Osteocyte (in vitro differentiated cells): ENCODE measurements at regions not wholly inside any gene's neighbourhood (a gene's known extent, or its start where the extent isn't known, plus 50 kb on each side); places are given as distances from the start of the nearest gene placed in this dataset.

Experiments
- DNase-seq: peaks from one replicate; pipeline ENCODE4 v3.0.0; 2021; ENCODE audit warnings: mixed read lengths; ENCODE audit not compliant: unreplicated experiment; ENCODE audit errors: extremely low spot score
- H3K27ac Mint-ChIP-seq: one replicate; pipeline ENCODE4 v1.8.0; 2021; ENCODE audit warnings: mild to moderate bottlenecking, mixed read lengths; ENCODE audit not compliant: unreplicated experiment
- H3K27me3 Mint-ChIP-seq: one replicate; pipeline ENCODE4 v1.8.0; 2021; ENCODE audit warnings: mixed read lengths; ENCODE audit not compliant: unreplicated experiment
- H3K36me3 Mint-ChIP-seq: one replicate; pipeline ENCODE4 v1.8.0; 2021; ENCODE audit warnings: mixed read lengths; ENCODE audit not compliant: unreplicated experiment
- H3K4me1 Mint-ChIP-seq: one replicate; pipeline ENCODE4 v1.8.0; 2021; ENCODE audit warnings: mixed read lengths; ENCODE audit not compliant: unreplicated experiment
- H3K4me3 Mint-ChIP-seq: one replicate; pipeline ENCODE4 v1.8.0; 2021; ENCODE audit warnings: mild to moderate bottlenecking, moderate library complexity, mixed read lengths; ENCODE audit not compliant: unreplicated experiment
- H3K9me3 Mint-ChIP-seq: one replicate; pipeline ENCODE4 v1.8.0; 2021; ENCODE audit warnings: mixed read lengths; ENCODE audit not compliant: unreplicated experiment
- TF ChIP-seq, protein P1 (sequence below): fragments of 200-600 bp; sonication (generic); IDR thresholded peaks from 2 replicates; pipeline ENCODE4 v1.5.0; 2021; ENCODE audit warnings: antibody characterized with exemption, mild to moderate bottlenecking, moderate library complexity

DNA sequence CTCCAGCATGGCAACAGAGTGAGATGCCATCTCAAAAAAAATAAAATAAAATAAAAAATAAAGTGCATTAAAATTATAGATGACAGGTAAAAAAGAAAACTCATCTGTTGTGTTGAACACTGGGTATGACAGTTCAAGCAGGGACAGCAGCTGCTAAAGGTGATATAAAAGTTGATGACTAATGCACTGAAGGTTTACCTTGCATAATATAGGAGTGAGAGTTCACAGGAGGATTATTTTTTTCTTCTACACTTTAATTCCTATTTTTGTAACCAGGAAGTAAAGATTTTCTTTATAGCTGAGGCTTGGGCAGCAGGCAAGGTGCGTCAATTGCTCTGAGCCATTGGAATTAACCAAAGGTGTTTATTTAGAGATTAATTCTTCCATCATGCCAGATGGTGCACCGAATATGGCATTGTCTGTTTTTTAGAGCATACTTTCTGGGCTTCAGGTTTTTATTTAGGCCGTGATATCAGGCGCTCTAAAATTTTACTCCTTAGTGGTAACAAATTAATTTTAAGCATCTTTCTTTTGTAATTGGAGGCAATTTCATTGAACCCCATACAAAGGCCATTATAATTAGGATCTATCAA lies 337.0 kb upstream of the SLC10A2 start:
- no peak overlapping the region for H3K4me3 Mint-ChIP-seq
- no peak overlapping the region for H3K27ac Mint-ChIP-seq
- H3K27me3 Mint-ChIP-seq, result no peaks in the 10 kb centered on the region
- no peaks in the 10 kb centered on the region for H3K9me3 Mint-ChIP-seq
- H3K36me3 Mint-ChIP-seq, result no peaks in the 10 kb centered on the region
- no peaks in the 10 kb centered on the region for H3K4me1 Mint-ChIP-seq
- no peak for DNase-seq
- TF ChIP-seq, protein P1, sequence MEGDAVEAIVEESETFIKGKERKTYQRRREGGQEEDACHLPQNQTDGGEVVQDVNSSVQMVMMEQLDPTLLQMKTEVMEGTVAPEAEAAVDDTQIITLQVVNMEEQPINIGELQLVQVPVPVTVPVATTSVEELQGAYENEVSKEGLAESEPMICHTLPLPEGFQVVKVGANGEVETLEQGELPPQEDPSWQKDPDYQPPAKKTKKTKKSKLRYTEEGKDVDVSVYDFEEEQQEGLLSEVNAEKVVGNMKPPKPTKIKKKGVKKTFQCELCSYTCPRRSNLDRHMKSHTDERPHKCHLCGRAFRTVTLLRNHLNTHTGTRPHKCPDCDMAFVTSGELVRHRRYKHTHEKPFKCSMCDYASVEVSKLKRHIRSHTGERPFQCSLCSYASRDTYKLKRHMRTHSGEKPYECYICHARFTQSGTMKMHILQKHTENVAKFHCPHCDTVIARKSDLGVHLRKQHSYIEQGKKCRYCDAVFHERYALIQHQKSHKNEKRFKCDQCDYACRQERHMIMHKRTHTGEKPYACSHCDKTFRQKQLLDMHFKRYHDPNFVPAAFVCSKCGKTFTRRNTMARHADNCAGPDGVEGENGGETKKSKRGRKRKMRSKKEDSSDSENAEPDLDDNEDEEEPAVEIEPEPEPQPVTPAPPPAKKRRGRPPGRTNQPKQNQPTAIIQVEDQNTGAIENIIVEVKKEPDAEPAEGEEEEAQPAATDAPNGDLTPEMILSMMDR, result no peak

GRCh38 chr13:103395139-103395538 lies 328.9 kb upstream of the SLC10A2 start:
- Mint-ChIP-seq H3K9me3 (no peaks in the 10 kb centered on the region), H3K4me1 (no peaks in the 10 kb centered on the region), H3K27me3 (no peaks in the 10 kb centered on the region), H3K36me3 (no peaks in the 10 kb centered on the region), H3K27ac (no peak overlapping the region), H3K4me3 (no peak overlapping the region)
- TF ChIP-seq, protein P1, result no peak
- no peak for DNase-seq

GRCh38 chr13:103394618-103395017 lies 328.4 kb upstream of the SLC10A2 start:
- Mint-ChIP-seq H3K9me3 (no peaks in the 10 kb centered on the region), H3K4me1 (no peaks in the 10 kb centered on the region), H3K27ac (no peak overlapping the region), H3K4me3 (no peak overlapping the region), H3K27me3 (no peaks in the 10 kb centered on the region), H3K36me3 (no peaks in the 10 kb centered on the region)
- no peak for DNase-seq
- TF ChIP-seq, protein P1, result no peak

DNA sequence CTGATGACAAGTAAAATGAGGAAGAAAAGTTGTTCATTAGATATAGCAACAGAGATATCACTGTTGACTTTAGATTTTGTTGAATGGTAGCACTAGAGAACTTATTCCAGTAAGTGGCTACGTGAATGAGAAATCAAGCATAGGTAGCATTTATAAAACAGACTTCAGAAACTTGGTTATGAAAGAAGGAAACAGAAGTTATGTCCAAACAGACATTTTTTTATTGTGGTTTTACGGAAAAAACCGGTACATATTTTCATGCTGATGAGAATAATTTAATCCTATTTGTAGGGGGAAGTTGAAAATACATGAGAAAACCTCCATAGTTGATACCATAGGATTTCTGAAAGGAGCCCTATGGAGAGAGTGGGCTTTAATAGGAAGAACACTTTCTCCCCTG lies 325.7 kb upstream of the SLC10A2 start:
- Mint-ChIP-seq H3K36me3 (no peaks in the 10 kb centered on the region), H3K27ac (no peak overlapping the region), H3K27me3 (peaks cover 2% of the 10 kb centered on the region), H3K4me1 (no peaks in the 10 kb centered on the region), H3K9me3 (no peaks in the 10 kb centered on the region), H3K4me3 (no peak overlapping the region)
- TF ChIP-seq, protein P1, result no peak
- DNase-seq, result no peak

DNA sequence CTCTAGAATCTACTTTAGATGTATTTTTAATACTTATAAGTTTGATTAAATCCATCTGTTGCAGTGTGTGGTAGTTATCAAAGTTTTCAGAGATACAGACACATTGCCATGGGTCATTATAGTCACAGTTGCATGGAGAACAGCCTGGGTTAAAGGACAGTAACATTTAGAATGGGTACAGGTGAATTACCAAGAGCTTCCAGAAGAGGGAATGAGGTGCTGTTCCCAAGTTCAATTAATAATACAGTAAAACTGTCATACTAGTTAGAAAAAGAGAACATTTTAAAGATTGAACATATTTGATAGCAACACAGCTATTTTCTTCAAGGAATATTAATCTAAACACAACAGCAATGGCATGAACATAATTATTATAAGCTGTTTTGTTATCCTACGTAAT lies 322.6 kb upstream of the SLC10A2 start:
- H3K9me3 Mint-ChIP-seq, result no peaks in the 10 kb centered on the region
- no peak overlapping the region for H3K4me3 Mint-ChIP-seq
- TF ChIP-seq, protein P1, result no peak
- peaks cover 2% of the 10 kb centered on the region for H3K27me3 Mint-ChIP-seq
- DNase-seq, result no peak
- H3K27ac Mint-ChIP-seq, result no peak overlapping the region
- no peaks in the 10 kb centered on the region for H3K36me3 Mint-ChIP-seq
- H3K4me1 Mint-ChIP-seq, result no peaks in the 10 kb centered on the region
